H1 (cell line): ENCODE measurements at regions not wholly inside any gene's neighbourhood (a gene's known extent, or its start where the extent isn't known, plus 50 kb on each side); places are given as distances from the start of the nearest gene placed in this dataset.
"Not testable (repeated sequence)": the region's sequence is repeated elsewhere in the genome, so short reads cannot be mapped to it uniquely, and the experiment has no call there.

ENCODE experiments used
- ASH2L ChIP-seq: fragments of 200-600, 300-600 bp; sonication (generic); IDR thresholded peaks from one replicate; pipeline ENCODE4 v1.7.1; 2017; ENCODE audit warnings: low read length
- CHD1 ChIP-seq: IDR thresholded peaks from 2 replicates; pipeline ENCODE4 v1.6.1; 2012; ENCODE audit warnings: low read depth, low read length, improper control_type of control experiment
- EP300 ChIP-seq, 2 experiments: IDR thresholded peaks; 1 replicate in 1 of 2; 2 replicates in 1 of 2; pipeline ENCODE4 v1.6.1; 2011 to 2012; ENCODE audit warnings: low read depth in 2 of 2, low read length in 2 of 2, mild to moderate bottlenecking in 2 of 2, borderline replicate concordance in 1 of 2, inconsistent platforms in 1 of 2, moderate library complexity in 1 of 2
- EZH2 ChIP-seq: fragments of 200-600 bp; sonication (generic); IDR thresholded peaks from 2 replicates; pipeline ENCODE4 v1.7.1; 2012; ENCODE audit warnings: low read depth, mild to moderate bottlenecking, moderate library complexity, low read length, inconsistent platforms; ENCODE audit not compliant: severe bottlenecking
- GABPA ChIP-seq: IDR thresholded peaks from 2 replicates; pipeline ENCODE4 v1.6.1; 2011; ENCODE audit warnings: mild to moderate bottlenecking, low read length, moderate library complexity, borderline replicate concordance; ENCODE audit not compliant: insufficient read depth
- NRF1 ChIP-seq: IDR thresholded peaks from 2 replicates; pipeline ENCODE4 v1.6.1; 2011; ENCODE audit warnings: mild to moderate bottlenecking, low read depth, low read length, improper control_type of control experiment
- POLR2AphosphoS5 ChIP-seq: IDR thresholded peaks from 2 replicates; pipeline ENCODE4 v1.6.1; 2011; ENCODE audit warnings: low read depth, low read length
- RBBP5 ChIP-seq: IDR thresholded peaks from 2 replicates; pipeline ENCODE4 v1.7.1; 2012; ENCODE audit warnings: low read depth, mild to moderate bottlenecking, inconsistent platforms, low read length, moderate library complexity, borderline replicate concordance
- RNF2 ChIP-seq: fragments of 200-900, 300-1000 bp; sonication (generic); IDR thresholded peaks from 2 replicates; pipeline ENCODE4 v1.7.1; 2016; ENCODE audit warnings: borderline replicate concordance, low read depth, mild to moderate bottlenecking, antibody characterized with exemption, low read length; ENCODE audit not compliant: poor library complexity, severe bottlenecking; ENCODE audit errors: missing control alignments
- USF2 ChIP-seq: IDR thresholded peaks from 2 replicates; pipeline ENCODE4 v1.6.1; 2011; ENCODE audit warnings: low read length, improper control_type of control experiment
- YY1 ChIP-seq: IDR thresholded peaks from 2 replicates; pipeline ENCODE4 v1.6.1; 2011; ENCODE audit warnings: low read depth, mild to moderate bottlenecking, low read length
- TF ChIP-seq, protein P1 (sequence below), 3 experiments: IDR thresholded peaks; 1 replicate in 2 of 3; 2 replicates in 1 of 3; pipeline versions ENCODE4 v1.5.1 to v1.6.1; 2011; ENCODE audit warnings: low read length in 3 of 3, mild to moderate bottlenecking in 3 of 3, inconsistent platforms in 2 of 3, low read depth in 1 of 3, moderate library complexity in 1 of 3; ENCODE audit not compliant: insufficient read depth in 1 of 3; ENCODE audit errors: control extremely low read depth in 1 of 3

GRCh38 chr12:75787146-75787545 is 244.4 kb downstream of the PHLDA1 start:
- TF ChIP-seq RNF2; POLR2AphosphoS5; NRF1; EZH2; EP300 (IDR thresholded peaks at IDR 0.05; ENCODE audit: borderline replicate concordance in 1 of 2, low read depth in 2 of 2, low read length in 2 of 2); YY1; ASH2L; RBBP5; USF2; GABPA; CHD1: not testable (repeated sequence)
- TF ChIP-seq, protein P1, sequence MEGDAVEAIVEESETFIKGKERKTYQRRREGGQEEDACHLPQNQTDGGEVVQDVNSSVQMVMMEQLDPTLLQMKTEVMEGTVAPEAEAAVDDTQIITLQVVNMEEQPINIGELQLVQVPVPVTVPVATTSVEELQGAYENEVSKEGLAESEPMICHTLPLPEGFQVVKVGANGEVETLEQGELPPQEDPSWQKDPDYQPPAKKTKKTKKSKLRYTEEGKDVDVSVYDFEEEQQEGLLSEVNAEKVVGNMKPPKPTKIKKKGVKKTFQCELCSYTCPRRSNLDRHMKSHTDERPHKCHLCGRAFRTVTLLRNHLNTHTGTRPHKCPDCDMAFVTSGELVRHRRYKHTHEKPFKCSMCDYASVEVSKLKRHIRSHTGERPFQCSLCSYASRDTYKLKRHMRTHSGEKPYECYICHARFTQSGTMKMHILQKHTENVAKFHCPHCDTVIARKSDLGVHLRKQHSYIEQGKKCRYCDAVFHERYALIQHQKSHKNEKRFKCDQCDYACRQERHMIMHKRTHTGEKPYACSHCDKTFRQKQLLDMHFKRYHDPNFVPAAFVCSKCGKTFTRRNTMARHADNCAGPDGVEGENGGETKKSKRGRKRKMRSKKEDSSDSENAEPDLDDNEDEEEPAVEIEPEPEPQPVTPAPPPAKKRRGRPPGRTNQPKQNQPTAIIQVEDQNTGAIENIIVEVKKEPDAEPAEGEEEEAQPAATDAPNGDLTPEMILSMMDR (IDR thresholded peaks at IDR 0.05; ENCODE audit: control extremely low read depth in 1 of 3, insufficient read depth in 1 of 3, low read depth in 1 of 3, low read length in 3 of 3): not testable (repeated sequence)
